ENCODE measurements at regions not wholly inside any gene's neighbourhood (a gene's known extent, or its start where the extent isn't known, plus 50 kb on each side); places are given as distances from the start of the nearest gene placed in this dataset.

DNA sequence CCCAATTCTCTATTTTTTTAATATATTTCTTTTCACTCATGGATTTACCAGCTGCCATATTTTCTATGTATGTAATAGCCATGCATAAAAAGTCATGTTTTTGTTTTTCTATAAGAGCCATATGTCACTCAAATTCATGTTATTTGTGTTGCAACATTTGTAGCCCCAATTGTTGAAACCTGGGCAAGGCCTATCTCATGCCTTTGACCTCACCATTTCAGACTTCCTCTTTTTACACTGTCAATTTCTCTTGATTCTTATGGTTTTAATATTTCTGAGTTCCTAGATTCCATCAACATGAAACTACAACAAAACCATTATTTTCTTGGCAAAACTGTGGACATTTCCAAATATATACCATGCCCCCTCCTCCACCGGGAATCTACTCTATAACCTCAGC, 647.5 kb downstream of the C12orf50 start:
- TF ChIP-seq, protein P1, sequence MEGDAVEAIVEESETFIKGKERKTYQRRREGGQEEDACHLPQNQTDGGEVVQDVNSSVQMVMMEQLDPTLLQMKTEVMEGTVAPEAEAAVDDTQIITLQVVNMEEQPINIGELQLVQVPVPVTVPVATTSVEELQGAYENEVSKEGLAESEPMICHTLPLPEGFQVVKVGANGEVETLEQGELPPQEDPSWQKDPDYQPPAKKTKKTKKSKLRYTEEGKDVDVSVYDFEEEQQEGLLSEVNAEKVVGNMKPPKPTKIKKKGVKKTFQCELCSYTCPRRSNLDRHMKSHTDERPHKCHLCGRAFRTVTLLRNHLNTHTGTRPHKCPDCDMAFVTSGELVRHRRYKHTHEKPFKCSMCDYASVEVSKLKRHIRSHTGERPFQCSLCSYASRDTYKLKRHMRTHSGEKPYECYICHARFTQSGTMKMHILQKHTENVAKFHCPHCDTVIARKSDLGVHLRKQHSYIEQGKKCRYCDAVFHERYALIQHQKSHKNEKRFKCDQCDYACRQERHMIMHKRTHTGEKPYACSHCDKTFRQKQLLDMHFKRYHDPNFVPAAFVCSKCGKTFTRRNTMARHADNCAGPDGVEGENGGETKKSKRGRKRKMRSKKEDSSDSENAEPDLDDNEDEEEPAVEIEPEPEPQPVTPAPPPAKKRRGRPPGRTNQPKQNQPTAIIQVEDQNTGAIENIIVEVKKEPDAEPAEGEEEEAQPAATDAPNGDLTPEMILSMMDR (IDR thresholded peaks at IDR 0.05), result no peak
- TF ChIP-seq POLR2A (IDR thresholded peaks at IDR 0.05), result no peak
